Vagina (tissue), 2 donors: ENCODE measurements at regions not wholly inside any gene's neighbourhood (a gene's known extent, or its start where the extent isn't known, plus 50 kb on each side); places are given as distances from the start of the nearest gene placed in this dataset.

ENCODE experiments used
- POLR2AphosphoS5 ChIP-seq, 2 donors: sonication (generic); formaldehyde crosslinking; IDR thresholded peaks; one replicate each; pipeline ENCODE4 v1.9.0; 2017; ENCODE audit warnings: antibody characterized with exemption in 2 of 2, mild to moderate bottlenecking in 2 of 2, low read depth in 1 of 2; ENCODE audit not compliant: insufficient read depth in 1 of 2
- TF ChIP-seq, protein P1 (sequence below), 3 experiments: fragments of 450-650 bp in 2 of 3; fragments of 200-600 bp in 1 of 3; sonication (generic) in 1 of 3; IDR thresholded peaks; one replicate each; pipeline ENCODE4 v1.5.1; 2017 to 2019; ENCODE audit warnings: antibody characterized with exemption in 3 of 3, mild to moderate bottlenecking in 2 of 3, moderate library complexity in 2 of 3

DNA sequence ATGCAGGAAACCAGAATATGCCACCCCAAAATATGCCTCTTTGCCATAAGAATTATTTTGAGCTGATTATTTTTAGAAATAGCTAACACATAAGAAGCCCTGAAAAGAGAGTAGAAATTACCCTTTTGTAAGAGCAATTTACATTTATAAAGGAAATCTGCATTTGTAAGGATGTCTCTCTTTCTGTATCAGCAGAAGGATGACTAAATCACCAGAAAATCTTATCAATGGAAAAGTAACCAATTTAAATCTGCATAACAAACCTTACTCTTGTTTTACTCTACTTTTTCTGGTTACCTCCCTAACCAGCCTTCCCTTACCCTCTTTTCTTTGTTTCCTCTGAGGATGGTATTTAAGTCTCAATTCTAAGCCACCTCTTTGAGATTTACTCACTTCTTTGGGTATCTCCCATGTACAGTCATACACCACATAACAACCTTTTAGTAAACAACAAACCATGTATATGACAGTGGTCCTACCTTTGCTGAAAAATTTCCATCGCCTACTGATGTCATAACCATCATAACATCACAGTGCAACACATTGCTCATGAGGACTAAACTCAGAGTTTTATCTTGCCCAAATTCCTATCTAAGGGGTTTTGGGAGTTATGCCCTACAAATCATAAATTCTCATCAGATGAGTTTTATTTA lies 126.6 kb upstream of the PLPPR4 start:
- TF ChIP-seq, protein P1, sequence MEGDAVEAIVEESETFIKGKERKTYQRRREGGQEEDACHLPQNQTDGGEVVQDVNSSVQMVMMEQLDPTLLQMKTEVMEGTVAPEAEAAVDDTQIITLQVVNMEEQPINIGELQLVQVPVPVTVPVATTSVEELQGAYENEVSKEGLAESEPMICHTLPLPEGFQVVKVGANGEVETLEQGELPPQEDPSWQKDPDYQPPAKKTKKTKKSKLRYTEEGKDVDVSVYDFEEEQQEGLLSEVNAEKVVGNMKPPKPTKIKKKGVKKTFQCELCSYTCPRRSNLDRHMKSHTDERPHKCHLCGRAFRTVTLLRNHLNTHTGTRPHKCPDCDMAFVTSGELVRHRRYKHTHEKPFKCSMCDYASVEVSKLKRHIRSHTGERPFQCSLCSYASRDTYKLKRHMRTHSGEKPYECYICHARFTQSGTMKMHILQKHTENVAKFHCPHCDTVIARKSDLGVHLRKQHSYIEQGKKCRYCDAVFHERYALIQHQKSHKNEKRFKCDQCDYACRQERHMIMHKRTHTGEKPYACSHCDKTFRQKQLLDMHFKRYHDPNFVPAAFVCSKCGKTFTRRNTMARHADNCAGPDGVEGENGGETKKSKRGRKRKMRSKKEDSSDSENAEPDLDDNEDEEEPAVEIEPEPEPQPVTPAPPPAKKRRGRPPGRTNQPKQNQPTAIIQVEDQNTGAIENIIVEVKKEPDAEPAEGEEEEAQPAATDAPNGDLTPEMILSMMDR (IDR thresholded peaks at IDR 0.05) = no peak
- TF ChIP-seq POLR2AphosphoS5 (IDR thresholded peaks at IDR 0.05; ENCODE audit: insufficient read depth in 1 of 2, low read depth in 1 of 2) = no peak
